CD1c-positive myeloid dendritic cell (primary cell): ENCODE measurements at regions not wholly inside any gene's neighbourhood (a gene's known extent, or its start where the extent isn't known, plus 50 kb on each side); places are given as distances from the start of the nearest gene placed in this dataset.

Source experiments
- DNase-seq: peaks from one replicate; pipeline ENCODE4 v3.0.0-alpha.2; 2016; ENCODE audit errors: extremely low spot score

DNA sequence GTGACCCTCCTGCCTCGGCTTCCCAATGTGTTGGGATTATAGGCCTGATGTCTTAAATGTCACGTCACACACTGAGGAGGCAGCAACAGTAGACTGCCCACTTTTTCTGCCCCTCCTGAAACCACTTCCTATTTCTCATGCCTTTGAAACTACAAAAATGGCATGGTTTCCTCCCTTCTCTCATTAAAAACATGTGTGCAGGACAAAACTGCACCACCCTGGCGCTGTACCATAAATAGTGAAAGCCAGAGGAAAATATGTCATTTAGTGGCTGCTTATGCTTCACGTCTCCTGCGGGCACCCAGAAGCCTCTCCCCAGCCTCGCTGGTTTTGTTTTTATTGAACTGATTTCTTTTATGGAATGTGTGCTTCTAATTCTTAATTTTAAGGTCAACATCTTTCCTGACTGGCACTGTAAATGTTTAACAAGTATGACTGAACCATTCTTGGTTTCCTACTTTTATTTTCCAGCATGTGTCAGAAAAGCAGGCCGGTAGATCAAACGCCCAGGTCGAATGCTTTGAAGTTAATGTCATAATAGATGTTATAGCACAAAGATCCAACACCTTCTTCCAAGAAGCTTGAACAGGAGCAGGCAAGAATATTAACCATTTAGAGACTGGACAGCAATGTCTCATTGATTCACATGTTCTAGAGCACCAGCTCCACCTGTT lies 59.6 kb upstream of the C1orf87 start:
- DNase-seq: peak; percentile 3

GRCh38 chr1:60132108-60132507 lies 58.5 kb upstream of the C1orf87 start:
- no peak for DNase-seq

DNA sequence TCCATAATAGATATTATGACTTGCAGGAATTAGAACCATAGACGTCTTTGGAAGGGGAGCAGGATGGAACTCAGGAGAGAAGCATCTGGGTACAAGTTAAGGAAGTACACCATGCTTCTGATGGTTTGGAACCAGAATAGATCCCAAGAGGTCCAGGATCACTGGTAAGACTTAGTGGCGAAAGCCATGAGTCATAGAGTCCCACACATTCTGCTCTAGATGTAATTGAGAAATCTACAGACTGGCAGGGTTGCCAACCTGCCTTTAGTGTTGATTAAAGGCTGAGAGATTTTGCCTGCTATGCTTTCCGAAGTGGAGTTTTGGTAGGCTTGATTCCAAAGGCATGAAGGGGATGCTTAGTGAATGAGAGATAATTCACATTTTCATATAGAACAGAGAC lies 57.1 kb upstream of the C1orf87 start:
- no peak for DNase-seq

- DNase-seq: no peak
These were observed 56.3 kb upstream of the C1orf87 start for GRCh38 chr1:60129911-60130310.

GRCh38 chr1:60126723-60127122 lies 53.2 kb upstream of the C1orf87 start:
- no peak for DNase-seq
